Activated CD4-positive, alpha-beta memory T cell treated with anti-CD3 and anti-CD28 coated beads for 36 hours (primary cell): ENCODE measurements at regions not wholly inside any gene's neighbourhood (a gene's known extent, or its start where the extent isn't known, plus 50 kb on each side); places are given as distances from the start of the nearest gene placed in this dataset.

Experiments
- CTCF ChIA-PET: fragments of 350-600 bp; sonication (Branson Sonifier 250); formaldehyde crosslinking; loops from one replicate; lab custom pipeline; 2021; ENCODE audit warnings: antibody characterized with exemption, inconsistent platforms; lab: Charles Lee
- POLR2A ChIA-PET: fragments of 350-600 bp; sonication (Branson Sonifier 250); formaldehyde crosslinking; loops from one replicate; lab custom pipeline; 2021; ENCODE audit warnings: antibody characterized with exemption; lab: Charles Lee
- DNase-seq: peaks from one replicate; pipeline ENCODE4 v3.0.0-alpha.2; 2020
- H3K27ac Mint-ChIP-seq: one replicate; pipeline ENCODE4 v1.8.0; 2021; ENCODE audit warnings: mixed read lengths
- H3K27me3 Mint-ChIP-seq: one replicate; pipeline ENCODE4 v1.8.0; 2021; ENCODE audit warnings: mixed read lengths
- H3K36me3 Mint-ChIP-seq: one replicate; pipeline ENCODE4 v1.8.0; 2021; ENCODE audit warnings: mixed read lengths
- H3K4me1 Mint-ChIP-seq: one replicate; pipeline ENCODE4 v1.8.0; 2021; ENCODE audit warnings: low read depth, mixed read lengths
- H3K4me3 Mint-ChIP-seq: one replicate; pipeline ENCODE4 v1.8.0; 2021; ENCODE audit warnings: mild to moderate bottlenecking, mixed read lengths
- H3K9me3 Mint-ChIP-seq: one replicate; pipeline ENCODE4 v1.8.0; 2021; ENCODE audit warnings: mixed read lengths
- intact Hi-C: fragments of 100-400 bp; cut with micrococcal nuclease; formaldehyde crosslinking; loops from one replicate; pipeline ENCODE4 v1.15.1; 2023

DNA sequence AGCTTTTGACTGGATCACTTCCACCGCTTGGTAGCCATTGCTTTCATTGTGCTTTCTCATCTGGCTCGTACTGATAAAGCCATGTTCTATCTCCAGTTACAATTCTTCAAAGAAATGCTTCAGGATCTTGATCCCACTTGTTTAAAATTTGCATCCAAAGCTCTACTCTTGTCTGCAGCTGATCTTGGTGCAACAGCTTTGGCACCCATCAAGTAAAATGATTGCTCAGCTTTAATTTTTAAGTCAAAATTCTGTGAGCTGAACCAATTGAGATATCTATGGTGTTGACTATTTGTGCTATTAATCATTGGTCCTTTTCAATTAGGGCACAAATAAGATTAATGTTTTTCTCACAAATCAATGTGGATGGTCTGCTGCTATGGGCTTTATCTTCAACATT is 54.8 kb upstream of the DUSP10 start:
- H3K36me3 Mint-ChIP-seq = peaks cover 4% of the 10 kb centered on the region
- no peak overlapping the region for H3K4me3 Mint-ChIP-seq
- H3K27ac Mint-ChIP-seq = no peak overlapping the region
- ChIA-PET POLR2A (no interaction called here), CTCF (interaction anchor here (0.9 kb wide), 1 partner anchor 28 kb away, joined by 4 read pairs; no protein-coding TSS in a partner anchor)
- no peak for DNase-seq
- intact Hi-C loops = no loop called here
- H3K9me3 Mint-ChIP-seq = peaks cover 7% of the 10 kb centered on the region
- no peaks in the 10 kb centered on the region for H3K27me3 Mint-ChIP-seq
- peaks cover 42% of the 10 kb centered on the region for H3K4me1 Mint-ChIP-seq

DNA sequence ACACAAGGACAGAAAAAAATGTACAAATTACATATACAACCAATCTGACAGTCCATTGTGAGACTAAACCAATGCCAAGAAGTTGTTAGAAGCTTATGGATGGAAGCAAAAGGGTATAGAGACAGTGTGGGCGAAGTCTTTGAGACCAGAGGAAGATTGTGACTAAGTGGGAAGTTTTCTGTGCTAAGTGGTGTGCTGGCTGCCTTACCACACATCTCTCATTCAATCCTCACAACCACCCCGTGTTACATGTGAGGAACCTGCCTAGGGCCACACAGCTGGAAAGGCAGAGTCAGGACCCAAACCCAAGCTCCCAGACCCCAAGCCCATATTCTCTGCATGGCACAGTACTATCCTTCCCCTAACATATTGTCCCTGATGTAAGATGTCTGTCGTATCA is 53.5 kb upstream of the DUSP10 start:
- CTCF ChIA-PET = interaction anchor here (1.0 to 2.1 kb wide), 6 partner anchors 12 to 660 kb away, joined by 3 to 7 read pairs (median 4); partner anchors contain the start of gene DUSP10
- Mint-ChIP-seq H3K27me3 (no peaks in the 10 kb centered on the region), H3K27ac (peak overlapping the region; percentile 84), H3K9me3 (peaks cover 6% of the 10 kb centered on the region), H3K36me3 (peaks cover 3% of the 10 kb centered on the region), H3K4me1 (peaks cover 41% of the 10 kb centered on the region), H3K4me3 (no peak overlapping the region)
- peak; percentile 55 for DNase-seq
- intact Hi-C loops = loop anchor here (1.0 to 2.0 kb wide), 2 partner anchors 43 to 199 kb away; no protein-coding TSS in a partner anchor
- POLR2A ChIA-PET = interaction anchor here (0.5 to 2.2 kb wide), 10 partner anchors 12 to 226 kb away, joined by 3 to 14 read pairs (median 4); partner anchors contain the start of gene DUSP10

DNA sequence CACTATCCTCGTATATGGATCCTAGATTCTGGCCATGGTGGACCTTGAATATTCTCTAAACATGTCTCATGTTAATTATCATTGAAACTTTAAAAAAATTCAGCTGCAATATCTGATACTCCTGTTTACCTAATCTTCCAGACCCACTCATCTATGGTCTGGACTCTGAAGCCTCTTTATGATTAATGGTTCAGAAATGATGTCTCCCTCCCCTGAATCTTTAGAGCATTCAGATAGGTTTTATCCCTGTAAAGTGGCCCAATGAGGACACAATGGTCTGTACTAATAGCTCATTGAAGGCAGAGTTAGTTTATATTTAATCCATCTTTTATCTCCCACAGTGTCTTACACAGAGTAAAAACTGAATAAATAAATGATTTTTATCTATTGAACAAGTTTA is 53.0 kb upstream of the DUSP10 start:
- peak overlapping the region; percentile 84 for H3K27ac Mint-ChIP-seq
- peaks cover 5% of the 10 kb centered on the region for H3K9me3 Mint-ChIP-seq
- DNase-seq = no peak
- intact Hi-C loops = loop anchor here (1.0 to 5.0 kb wide), 12 partner anchors 11 to 353 kb away; partner anchors contain the start of gene DUSP10
- H3K4me1 Mint-ChIP-seq = peaks cover 41% of the 10 kb centered on the region
- ChIA-PET CTCF (interaction anchor here (0.8 to 2.1 kb wide), 7 partner anchors 12 to 661 kb away, joined by 3 to 7 read pairs (median 3); partner anchors contain the start of gene DUSP10), POLR2A (interaction anchor here (0.5 to 2.2 kb wide), 11 partner anchors 11 to 226 kb away, joined by 3 to 14 read pairs (median 4); partner anchors contain the start of gene DUSP10)
- H3K27me3 Mint-ChIP-seq = no peaks in the 10 kb centered on the region
- H3K4me3 Mint-ChIP-seq = no peak overlapping the region
- peaks cover 2% of the 10 kb centered on the region for H3K36me3 Mint-ChIP-seq

DNA sequence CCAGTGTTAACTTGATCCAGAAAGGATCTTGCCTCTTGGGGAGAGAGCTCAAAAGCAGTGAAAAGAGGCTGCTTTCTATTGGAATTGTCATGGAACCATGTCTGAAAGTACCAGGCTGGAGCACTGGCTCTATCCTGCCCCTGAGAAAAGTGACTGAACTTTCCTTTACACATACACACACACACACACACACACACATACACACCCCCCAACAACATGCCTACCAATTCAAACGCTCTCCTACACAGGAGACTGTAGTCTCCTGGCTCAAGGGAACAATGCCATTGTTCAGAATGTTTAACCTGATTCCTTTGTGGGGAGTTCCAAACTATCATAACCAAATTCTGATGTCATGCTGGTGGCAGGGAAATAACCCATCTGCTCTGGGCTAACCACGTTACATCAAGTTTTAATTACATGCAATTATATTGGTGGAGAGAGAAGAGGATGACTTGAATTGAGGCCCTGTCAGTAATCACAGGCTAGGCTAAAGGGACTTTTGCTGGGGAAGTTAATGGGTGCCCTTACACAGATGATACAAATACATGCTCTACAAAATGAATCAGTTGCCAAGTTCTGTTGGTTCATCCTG is 52.3 kb upstream of the DUSP10 start:
- CTCF ChIA-PET = interaction anchor here (0.8 to 2.1 kb wide), 6 partner anchors 11 to 661 kb away, joined by 3 to 7 read pairs (median 3); no protein-coding TSS in a partner anchor
- peaks cover under 1% of the 10 kb centered on the region for H3K36me3 Mint-ChIP-seq
- POLR2A ChIA-PET = interaction anchor here (0.8 to 2.2 kb wide), 5 partner anchors 15 to 200 kb away, joined by 3 to 14 read pairs (median 9); partner anchors contain the start of gene DUSP10
- no peaks in the 10 kb centered on the region for H3K27me3 Mint-ChIP-seq
- H3K27ac Mint-ChIP-seq = peak overlapping the region; percentile 84
- H3K4me3 Mint-ChIP-seq = no peak overlapping the region
- DNase-seq = peak; percentile 56
- no peaks in the 10 kb centered on the region for H3K9me3 Mint-ChIP-seq
- intact Hi-C loops = loop anchor here (1.0 to 5.0 kb wide), 11 partner anchors 10 to 352 kb away; partner anchors contain the start of gene DUSP10
- peaks cover 41% of the 10 kb centered on the region for H3K4me1 Mint-ChIP-seq

DNA sequence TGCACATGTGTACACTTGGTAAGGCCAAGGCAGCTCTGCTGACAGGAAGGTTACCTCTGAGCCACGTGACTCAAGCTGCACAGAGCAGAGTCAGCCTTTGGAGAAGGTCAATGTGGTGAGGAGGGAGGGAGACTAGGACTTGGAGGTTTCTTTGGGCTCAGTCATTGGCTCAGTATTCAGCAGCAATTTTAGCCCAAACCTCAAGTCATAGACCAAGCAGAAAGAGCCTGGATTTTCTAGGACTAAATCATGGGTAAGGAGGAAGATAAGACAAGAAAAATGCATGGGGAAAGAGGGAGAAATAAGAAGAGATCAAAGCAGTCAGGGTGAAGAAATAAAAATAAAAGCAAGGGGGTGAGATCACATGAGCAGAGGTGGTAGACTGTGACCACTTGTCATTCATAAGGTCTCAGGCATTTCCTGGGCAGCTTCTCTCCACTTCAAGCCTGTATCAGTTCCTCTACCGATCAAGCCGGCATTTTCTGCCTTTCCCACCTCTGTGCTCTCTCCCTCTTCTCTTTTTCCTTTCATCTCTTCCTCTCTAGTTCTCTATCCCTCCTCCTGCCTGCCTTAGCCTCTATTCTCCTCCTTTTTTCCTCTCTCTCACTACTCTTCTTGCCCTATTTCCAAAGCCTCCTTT is 51.7 kb upstream of the DUSP10 start:
- Mint-ChIP-seq H3K27me3 (no peaks in the 10 kb centered on the region), H3K9me3 (no peaks in the 10 kb centered on the region), H3K36me3 (no peaks in the 10 kb centered on the region), H3K4me1 (peaks cover 41% of the 10 kb centered on the region), H3K27ac (peak overlapping the region; percentile 53), H3K4me3 (no peak overlapping the region)
- POLR2A ChIA-PET = interaction anchor here (2.2 kb wide), 1 partner anchor 51 kb away, joined by 14 read pairs; the partner anchor contains the start of gene DUSP10
- DNase-seq = no peak
- CTCF ChIA-PET = interaction anchor here (0.8 to 2.1 kb wide), 3 partner anchors 10 to 46 kb away, joined by 3 to 7 read pairs (median 6); no protein-coding TSS in a partner anchor
- intact Hi-C loops = loop anchor here (1.0 to 5.0 kb wide), 11 partner anchors 9 to 351 kb away; partner anchors contain the start of gene DUSP10

DNA sequence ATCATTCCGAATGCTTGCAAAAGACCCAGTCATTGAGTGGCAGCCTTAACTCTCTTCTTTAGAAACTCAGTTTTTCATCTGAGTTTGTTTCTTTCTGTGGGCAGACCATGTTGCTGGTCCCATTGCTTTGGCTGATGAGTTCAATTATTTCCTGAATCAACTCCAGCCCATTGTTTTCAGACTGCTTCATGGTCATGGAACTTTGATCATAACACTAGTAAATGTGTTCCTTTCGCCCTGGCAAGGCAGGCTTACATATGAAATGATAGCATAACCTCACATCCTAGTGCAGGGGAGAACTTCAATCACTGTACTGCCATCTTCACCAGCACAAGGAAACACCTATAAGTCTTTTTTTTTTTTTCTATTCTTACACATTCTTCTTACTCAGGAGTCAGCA is 50.0 kb upstream of the DUSP10 start:
- Mint-ChIP-seq H3K4me3 (no peak overlapping the region), H3K4me1 (peaks cover 41% of the 10 kb centered on the region), H3K27ac (no peak overlapping the region), H3K36me3 (no peaks in the 10 kb centered on the region), H3K27me3 (no peaks in the 10 kb centered on the region), H3K9me3 (no peaks in the 10 kb centered on the region)
- intact Hi-C loops = loop anchor here (5.0 kb wide), 1 partner anchor 350 kb away; no protein-coding TSS in a partner anchor
- ChIA-PET CTCF (no interaction called here), POLR2A (no interaction called here)
- DNase-seq = no peak
